Vagina (tissue), 2 donors: ENCODE measurements at regions not wholly inside any gene's neighbourhood (a gene's known extent, or its start where the extent isn't known, plus 50 kb on each side); places are given as distances from the start of the nearest gene placed in this dataset.

Source experiments
- CTCF ChIP-seq, 3 experiments: fragments of 450-650 bp in 2 of 3; fragments of 200-600 bp in 1 of 3; sonication (generic) in 1 of 3; IDR thresholded peaks; one replicate each; pipeline ENCODE4 v1.5.1; 2017 to 2019; ENCODE audit warnings: antibody characterized with exemption in 3 of 3, mild to moderate bottlenecking in 2 of 3, moderate library complexity in 2 of 3
- POLR2AphosphoS5 ChIP-seq, 2 donors: sonication (generic); formaldehyde crosslinking; IDR thresholded peaks; one replicate each; pipeline ENCODE4 v1.9.0; 2017; ENCODE audit warnings: antibody characterized with exemption in 2 of 2, mild to moderate bottlenecking in 2 of 2, low read depth in 1 of 2; ENCODE audit not compliant: insufficient read depth in 1 of 2

- TF ChIP-seq CTCF (IDR thresholded peaks at IDR 0.05) (no peak), POLR2AphosphoS5 (IDR thresholded peaks at IDR 0.05; ENCODE audit: insufficient read depth in 1 of 2, low read depth in 1 of 2) (no peak)
These were observed 463.3 kb downstream of the IRS1 start for GRCh38 chr2:226336283-226336682.
